GM21786 (cell line): ENCODE measurements at regions not wholly inside any gene's neighbourhood (a gene's known extent, or its start where the extent isn't known, plus 50 kb on each side); places are given as distances from the start of the nearest gene placed in this dataset.
A peak's percentile ranks its signal among the peaks of the same experiment; 100 is the strongest.
"Not testable (repeated sequence)": the region's sequence is repeated elsewhere in the genome, so short reads cannot be mapped to it uniquely, and the experiment has no call there.

Source experiments
- ATAC-seq: cut with Tn5 transposase; IDR thresholded peaks from one replicate; pipeline ENCODE4 v1.9.1; 2021; ENCODE audit not compliant: unreplicated experiment

DNA sequence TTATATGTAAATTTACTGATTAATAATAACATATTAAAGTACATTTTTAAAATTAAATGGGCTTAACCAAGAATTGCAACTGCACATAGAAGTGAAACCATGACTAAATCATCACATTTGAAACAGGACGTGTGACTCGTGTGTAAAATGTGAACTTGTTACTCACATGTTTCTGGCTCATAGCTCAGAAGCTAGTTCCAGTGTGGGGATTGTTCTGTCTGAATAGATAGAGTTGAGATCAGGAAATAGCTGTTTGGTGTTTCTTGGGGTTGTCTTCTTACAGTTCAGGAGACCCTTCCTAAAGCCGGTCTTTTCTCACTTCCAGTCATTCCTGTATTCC is 130.9 kb downstream of the LAT start:
- ATAC-seq, result not testable (repeated sequence)

DNA sequence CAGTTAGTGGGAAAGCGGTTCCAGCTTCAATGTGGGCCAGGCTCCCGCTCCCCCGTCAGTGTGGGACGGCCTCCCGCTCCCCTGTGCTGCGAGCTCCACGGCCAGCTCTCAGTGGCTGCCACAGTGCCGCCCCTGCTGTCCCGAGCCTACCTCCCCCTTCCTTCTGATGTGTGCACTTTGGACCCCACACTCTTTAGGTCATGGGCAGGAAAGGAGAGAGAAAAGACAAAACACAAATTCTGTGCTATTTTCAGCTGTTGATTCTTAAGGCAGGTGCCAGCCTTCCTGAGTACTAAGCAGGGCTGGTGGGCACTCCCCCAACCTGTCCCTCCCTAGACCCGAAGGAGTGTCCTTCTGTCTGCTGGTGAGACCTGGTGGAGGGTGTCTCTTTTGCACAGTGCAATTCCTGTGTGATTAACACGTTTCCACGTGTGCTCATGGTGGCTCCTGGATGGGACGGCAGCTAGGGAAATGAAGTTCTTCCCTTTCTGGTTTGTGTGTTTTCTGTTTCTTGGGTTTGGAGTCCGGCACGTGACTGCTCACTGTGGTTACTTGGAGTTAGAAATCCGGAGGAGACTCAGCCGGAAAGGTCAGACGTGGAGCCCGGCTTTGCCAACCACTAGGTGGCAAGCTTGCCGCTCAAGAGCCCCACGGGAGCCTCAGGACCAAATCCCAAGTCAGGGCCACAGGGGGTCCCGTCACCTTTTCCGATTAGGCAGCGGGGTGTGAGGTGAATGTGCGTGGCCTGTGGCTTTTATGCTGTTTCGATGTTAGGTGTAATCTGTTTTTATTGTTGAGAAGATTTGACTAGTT is 130.3 kb downstream of the LAT start:
- not testable (repeated sequence) for ATAC-seq

DNA sequence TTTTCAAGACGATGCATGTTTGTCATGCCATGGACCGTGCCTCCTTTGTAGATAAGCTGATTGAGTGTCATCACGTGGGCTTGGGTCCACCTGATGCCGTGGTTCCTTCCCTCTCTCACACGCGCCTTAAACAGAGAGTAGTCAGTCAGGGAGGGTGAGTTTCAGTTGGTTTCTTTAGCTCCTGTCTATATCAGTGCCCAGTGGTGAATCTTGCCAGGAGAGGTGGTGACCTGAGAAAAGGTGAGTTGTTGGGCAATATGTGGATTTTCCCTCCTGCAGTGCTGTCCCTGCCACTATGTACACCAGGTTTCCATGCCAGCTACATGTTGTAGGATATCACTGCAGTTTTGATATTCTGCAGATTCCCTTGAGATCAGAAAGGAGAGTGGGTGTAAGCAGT is 129.7 kb downstream of the LAT start:
- no peak for ATAC-seq

DNA sequence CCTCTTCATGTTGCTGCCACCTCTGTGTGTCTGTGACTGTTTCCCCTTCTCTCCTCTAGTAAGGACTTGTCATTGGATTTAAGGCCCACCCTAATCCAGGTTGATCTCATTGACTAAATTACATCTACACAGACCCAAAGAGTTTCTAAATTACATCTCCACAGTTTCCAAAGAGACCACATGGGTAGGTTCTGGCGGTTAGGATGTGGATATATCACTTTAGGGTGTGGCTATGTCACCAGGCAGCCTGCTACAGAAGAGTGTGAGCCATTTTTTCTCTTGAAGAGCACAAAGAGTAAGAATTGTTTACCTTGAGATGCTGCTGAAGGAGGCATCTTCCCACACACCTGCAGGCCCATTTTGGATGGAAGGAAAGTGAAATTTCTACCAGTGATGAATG is 128.6 kb downstream of the LAT start:
- not testable (repeated sequence) for ATAC-seq

DNA sequence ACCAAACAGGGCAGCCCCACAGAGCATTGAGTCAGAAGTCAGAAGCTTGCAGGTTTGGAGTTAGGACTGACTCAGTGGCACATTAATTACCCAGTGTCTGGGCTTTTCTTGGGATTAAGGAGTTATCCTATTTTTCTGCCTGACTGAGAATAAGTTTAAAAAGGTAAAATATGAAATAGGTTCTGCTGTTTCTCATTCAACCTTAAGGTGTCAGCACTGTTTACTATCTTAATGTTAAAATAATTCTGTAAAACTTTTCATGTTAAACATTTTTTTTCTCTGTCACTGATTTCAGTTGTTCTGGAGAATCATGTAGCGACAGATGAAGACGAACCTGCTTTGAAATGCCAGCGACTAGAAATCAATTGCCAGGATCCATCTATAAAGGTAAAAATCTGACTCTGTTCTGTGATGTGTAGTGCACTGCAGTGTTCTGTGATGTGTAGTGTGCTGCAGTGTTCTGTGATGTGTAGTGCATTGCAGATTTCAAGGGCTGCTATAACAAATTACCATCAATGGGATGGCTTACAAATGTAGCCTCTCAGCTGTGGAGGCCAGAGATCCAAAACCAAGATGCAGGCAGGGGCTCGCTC is 128.0 kb downstream of the LAT start:
- no peak for ATAC-seq

DNA sequence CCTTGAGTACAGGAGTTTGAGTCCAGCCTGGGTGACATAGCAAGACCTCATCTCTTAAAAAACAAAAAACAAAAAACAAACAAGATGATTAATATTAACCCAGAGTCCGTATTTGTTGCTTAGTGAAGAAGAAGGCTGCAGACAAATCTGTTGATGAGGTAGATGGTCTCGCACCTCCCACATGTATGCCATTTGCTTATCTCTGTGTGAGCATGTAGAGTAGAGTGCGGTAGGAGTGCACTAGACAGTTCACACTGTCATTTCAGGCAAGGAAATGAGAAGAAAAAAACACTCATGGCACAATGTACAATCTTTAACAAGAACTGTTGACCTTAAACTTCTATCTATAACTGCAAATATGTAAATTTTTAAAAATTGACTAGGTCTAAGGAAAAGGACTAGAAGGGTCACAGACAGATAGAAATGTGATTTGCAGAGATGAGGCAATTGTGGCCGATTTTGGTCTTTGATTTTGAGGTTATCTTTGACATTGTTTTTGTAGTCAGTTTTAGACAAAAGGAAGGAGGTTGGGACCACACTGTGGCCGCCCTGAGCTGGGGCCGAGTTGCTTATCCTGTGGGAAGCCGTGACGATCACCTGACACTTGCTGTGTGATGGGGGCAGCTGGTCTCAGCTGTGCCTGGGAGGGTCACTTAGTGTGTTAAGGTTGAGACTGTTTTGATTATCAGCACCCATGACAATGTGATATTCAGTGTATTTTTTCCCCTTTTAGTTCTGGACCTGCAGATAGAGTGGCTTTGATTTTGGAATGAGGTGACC is 127.2 kb downstream of the LAT start:
- ATAC-seq, result not testable (repeated sequence)

DNA sequence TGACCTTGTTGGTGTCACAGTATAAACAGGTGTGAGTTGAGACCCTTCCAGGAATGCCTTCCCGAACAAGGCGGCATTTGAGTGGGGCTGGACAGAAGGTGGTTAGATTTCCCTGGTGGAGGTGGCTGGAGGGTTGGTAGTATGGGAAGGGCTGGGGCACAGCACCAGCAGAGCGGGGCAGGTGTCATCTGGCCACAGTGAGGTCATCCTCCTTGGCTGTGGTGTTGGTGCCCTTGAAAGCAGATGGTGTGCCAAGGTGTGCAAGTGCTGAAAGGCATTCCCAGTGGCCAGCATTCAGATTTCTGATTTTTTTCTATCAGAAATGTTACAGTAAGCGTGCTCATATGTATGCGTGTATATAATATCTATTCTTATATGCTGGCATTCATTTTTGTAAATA is 126.6 kb downstream of the LAT start:
- ATAC-seq, result no peak

DNA sequence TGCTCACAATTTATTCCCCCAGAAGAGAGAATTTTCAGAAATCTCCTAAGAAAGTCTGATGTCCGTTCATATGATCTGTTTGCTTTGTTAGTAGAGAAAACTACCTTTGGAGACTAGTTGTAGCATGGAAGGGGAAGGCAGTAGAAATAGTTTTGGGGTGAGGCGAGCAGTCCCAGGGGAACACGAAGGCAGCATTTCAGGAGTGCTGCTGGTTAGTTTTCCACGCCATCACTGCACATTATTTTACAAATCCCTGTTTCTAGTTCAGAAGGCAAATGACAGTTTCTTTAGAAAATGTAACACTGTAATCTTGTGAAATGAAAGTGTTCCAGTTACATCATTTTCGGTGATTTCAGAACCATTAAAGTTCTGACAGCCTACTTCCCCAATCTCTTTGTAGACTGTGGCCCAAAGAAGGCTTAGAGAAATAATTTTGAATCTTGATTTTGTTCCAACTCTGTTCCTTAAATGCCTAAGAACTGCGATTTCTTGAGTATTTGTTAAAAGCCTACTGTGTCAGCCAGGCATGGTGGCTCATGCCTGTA is 123.8 kb downstream of the LAT start:
- not testable (repeated sequence) for ATAC-seq

DNA sequence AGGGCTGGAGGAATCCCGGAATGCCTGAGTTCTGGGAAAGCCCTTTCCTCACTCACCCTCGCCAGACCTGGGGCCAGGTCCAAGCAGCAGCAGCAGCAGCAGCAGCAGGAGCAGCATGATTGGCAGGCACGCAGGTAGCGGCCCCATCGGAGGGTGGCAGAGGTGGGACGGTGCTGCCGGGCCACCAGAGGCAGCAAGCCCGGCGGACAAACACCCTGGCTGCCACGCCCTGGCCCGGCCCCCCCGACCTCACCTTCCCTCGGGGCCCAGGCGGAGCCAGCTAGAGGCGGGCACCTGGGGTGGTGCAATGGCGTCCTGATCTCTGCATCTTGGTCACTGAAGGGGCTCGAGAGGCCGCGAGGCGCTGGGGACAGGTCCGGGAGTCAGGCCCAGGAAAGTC is 122.4 kb downstream of the LAT start:
- ATAC-seq, result no peak

DNA sequence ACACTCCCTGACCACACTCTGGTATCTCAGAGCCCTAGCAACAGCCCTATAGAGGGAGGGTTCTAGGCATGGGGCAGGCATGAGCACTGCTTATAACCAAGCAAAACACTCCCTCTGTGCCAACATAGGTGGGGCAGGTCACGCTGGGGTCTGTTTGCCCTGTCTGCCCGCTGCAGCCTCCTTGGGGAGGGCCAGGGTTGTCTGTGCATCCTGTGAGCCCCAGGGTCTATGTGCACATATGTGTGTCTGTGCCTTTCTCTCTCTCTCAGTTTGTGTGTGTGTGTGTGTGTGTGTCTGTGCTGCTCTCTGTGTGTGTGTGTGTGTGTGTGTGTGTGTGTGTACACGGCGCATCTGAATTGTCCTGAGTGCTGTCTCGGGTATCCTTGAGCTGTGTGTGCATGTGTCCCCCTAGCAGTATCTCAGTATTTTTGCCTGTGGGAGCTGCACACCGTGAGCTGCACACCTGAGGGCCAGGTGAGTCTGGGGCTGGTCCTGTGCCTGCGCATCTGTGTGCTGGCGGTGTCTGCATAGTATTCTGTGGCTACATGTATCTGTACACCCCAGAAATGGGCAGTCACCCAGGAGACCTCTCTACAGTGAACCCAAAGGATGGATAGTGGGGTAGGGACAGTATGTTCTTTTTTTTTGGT is 121.5 kb downstream of the LAT start:
- ATAC-seq, result not testable (repeated sequence)

DNA sequence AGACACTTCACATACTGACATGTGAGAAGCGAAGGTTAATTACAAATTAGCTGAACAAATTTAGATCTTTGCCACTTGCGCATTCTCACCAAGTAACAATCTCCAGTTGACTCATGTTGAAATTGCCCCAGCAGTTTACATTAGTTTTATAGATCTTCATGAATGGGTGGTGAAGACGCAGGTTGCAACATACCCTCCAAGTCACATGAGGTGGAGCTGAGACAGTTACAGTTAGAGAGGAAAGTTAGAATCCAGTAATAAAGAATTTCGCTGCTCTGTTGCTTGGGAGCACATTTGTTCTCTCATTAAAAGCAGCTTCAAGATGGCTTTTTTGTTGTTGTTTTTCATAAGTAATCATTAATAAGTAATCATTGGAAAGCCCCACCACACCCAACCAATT is 119.7 kb downstream of the LAT start:
- not testable (repeated sequence) for ATAC-seq

DNA sequence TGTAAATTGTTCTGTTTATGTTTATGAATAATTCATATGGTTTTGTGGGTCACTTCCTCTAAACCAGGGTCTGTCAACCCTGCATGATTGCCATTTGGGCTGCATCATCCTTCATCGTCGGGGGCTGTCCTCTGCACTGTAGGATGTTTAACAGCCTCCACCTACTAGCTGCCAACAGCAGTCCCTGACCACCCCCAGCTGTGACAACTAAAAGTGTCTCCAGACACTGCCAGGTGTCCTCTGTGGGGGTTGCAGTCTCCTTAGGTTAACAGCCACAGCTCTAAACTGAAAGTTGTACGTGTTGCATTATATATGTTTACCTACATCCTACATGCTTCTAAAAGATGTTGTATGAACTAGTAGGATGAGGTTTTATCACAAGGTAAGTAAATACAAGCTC is 113.1 kb downstream of the LAT start:
- not testable (repeated sequence) for ATAC-seq

DNA sequence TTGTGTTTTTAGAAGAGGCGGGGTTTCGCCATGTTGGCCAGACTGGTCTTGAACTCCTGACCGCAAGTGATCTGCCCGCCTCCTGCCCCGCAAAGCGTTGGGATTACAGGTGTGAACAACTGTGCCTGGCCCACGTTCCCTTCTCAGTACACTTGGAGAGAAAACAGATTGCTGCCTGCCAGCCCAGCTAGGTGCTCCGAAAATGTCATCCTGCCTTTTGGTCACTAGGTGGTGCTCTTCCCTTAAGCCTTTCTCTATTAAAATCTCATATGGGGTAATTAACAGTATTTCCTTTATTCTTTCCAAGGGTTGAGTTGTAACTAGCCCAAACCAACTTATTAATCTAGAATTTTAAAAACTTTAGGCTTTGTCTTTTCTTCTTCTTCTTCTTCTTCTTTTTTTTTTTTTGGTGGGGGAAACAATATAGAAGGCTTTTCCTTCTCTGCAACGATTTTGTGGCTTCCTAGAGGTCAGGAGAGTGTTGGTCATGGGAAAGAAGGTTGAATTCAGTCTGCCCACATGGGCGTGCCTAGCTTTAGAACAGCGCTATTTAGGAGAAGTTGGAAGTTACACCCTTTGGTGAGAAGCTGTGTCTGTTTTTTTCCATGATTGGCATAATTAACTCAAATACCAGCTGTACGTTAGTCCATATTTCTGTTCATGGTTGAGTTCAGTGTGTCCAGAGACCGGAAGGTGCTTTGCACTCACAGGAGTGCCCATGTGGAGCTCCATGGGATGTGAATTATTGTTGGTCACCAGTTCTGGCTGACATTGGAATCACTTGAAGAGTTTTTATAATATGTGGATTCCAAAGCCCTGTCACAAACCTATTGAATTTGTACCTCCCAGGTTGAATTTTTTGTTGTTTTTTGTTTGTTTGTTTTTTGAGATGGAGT is 110.1 kb downstream of the LAT start:
- ATAC-seq, result not testable (repeated sequence)

DNA sequence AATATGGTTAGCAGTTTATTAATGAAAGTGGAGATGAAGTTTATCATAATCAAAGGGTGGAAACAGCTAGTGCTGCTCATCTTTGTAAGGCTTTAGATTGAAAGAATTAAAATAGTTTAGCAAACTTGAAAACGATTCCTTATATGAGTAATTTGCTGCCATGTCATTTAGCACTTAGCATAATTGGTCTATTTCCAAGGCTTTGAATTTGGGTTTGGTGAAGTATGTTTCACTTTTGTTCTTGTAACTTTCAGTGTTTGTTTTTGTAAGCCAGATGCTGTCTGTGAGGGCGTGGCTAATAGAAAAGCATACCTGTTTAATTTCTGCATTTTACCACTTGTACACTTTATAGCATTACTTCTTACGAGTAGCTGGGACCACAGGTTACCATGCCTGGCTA is 109.5 kb downstream of the LAT start:
- not testable (repeated sequence) for ATAC-seq

DNA sequence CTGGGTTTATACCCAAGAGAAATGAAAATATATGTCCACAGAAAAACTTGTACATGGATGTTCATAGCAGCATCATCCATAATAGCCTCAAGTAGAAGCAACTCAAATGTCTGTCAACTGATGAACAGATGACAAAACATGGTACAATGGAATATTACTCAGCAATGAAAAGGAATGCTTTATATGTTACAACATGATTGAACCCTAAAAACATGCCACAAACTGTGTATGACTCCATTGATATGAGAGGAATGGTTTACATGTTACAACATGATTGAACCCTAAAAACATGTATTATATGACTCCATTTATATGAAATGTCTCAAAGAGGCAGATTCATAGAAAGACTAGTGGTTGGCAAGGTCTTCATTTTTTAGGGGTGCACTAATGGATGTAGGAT is 104.8 kb downstream of the LAT start:
- ATAC-seq, result not testable (repeated sequence)

DNA sequence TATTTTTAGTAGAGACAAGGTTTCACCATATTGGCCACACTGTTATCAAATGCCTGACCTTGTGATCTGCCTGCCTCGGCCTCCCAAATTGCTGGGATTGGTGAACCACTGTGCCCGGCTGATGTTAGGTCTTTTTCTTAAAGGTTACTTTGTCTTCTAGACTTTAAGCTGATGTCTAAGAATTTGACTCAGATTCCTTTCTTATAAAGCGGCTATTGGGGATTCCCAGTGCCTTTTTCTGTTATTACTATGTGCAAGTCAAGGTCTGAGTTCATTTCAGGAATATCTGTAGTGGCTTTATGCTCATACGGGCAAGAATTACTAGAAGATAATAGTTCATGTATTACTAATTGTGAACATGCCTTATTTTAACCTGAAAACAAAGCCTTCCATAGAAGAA is 102.8 kb downstream of the LAT start:
- ATAC-seq, result not testable (repeated sequence)

DNA sequence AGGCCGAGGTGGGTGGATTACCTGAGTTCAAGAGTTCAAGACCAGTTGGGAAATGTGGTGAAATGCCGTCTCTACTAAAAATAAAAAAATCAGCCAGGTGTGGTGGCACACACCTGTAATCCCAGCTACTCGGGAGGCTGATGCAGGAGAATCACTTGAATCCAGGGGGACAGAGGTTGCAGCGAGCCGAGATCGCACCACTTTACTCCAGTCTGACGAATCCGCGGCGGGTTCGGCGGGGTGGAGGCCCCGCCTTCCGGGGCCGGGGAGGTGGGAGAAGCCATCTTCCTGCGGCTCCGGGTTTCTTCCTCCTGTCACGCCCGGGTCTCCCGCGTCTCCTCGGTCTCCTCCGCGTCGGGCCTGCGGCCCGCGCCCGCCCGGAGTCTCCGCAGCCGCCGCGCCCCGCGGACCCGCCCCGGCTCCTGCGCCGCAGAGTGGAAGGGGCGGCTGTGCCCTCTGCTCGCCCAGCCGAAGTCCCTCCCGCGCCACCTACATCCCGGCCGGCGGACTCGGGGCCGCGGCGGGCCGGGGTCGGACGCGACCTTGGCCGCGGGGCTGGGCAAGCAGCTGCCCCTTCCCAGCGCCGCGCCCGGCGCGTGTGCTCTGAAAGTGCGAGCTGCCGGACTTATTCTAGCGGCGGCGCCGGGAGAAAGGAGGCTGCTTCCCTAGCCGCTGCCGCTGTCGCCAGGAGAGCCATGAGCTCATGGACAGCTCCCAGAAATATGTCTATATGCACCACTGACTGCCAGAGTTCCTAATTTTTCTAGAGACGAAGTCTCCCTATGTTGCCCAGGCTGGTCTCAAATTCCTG is 97.2 kb downstream of the LAT start:
- not testable (repeated sequence) for ATAC-seq

DNA sequence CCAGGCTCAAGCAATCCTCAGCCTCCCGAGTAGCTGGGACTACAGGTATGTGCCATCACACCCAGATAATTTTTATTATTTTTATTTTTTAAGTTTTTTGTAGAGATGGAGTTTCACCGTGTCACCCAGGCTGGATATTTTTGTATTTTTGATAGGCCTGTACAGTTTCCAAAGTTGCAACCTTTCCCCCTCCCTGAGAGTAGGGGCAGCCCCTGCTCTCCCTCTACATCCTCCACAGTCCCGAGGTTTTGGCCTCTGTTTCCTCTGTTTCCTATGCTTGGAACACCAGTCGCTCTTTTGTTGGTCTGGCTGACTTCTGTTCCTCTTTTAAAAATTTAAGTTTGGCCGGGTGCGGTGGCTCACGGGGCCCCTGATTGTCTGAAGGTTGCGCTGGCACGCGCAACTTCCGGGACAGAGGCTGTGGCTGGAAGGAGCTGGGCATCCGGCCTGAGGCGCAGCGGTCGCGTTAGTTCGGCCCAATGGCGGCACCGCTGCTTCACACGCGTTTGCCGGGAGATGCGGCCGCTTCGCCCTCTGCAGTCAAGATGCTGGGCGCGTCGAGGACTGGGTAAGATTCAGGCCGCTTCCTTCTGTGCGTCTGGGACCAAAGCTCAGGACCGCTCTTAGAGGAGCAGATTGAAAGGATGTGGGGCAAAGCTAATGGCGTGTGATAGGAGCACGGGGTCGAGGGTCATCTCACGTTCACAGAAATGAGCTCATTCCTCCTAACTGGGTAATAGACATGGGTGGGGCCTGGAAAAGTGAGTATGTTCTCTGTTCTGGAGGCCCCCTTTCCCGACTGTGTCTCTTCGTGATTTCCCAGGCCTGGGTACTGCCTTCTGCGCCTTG is 89.9 kb downstream of the LAT start:
- ATAC-seq, result peak; percentile 80
